ENCODE measurements at regions not wholly inside any gene's neighbourhood (a gene's known extent, or its start where the extent isn't known, plus 50 kb on each side); places are given as distances from the start of the nearest gene placed in this dataset.

- Histone ChIP-seq H3K9me3 (peaks cover 0 to 4% of the 10 kb centered on the region in 2 donors), H3K4me1 (no peaks in the 10 kb centered on the region), H3K4me3 (no peak overlapping the region), H3K27ac (no peak overlapping the region), H3K36me3 (no peaks in the 10 kb centered on the region), H3K27me3 (no peaks in the 10 kb centered on the region)
- TF ChIP-seq CTCF (IDR thresholded peaks at IDR 0.05) = no peak
- no peak for DNase-seq (ENCODE audit: low spot score)
These were observed 563.3 kb upstream of the GOLIM4 start for GRCh38 chr3:168659015-168659414.

- no peaks in the 10 kb centered on the region for H3K4me1 ChIP-seq
- no peak for DNase-seq (ENCODE audit: low spot score)
- no peak overlapping the region for H3K27ac ChIP-seq
- no peaks in the 10 kb centered on the region for H3K36me3 ChIP-seq
- H3K9me3 ChIP-seq = no peaks in the 10 kb centered on the region
- H3K27me3 ChIP-seq = no peaks in the 10 kb centered on the region
- no peak for TF ChIP-seq CTCF (IDR thresholded peaks at IDR 0.05)
- no peak overlapping the region for H3K4me3 ChIP-seq
These were observed 559.9 kb upstream of the GOLIM4 start for GRCh38 chr3:168655611-168656010.

GRCh38 chr3:168654700-168655099, 559.0 kb upstream of the GOLIM4 start:
- Histone ChIP-seq H3K27me3 (no peaks in the 10 kb centered on the region), H3K9me3 (no peaks in the 10 kb centered on the region), H3K36me3 (no peaks in the 10 kb centered on the region), H3K4me1 (no peaks in the 10 kb centered on the region), H3K4me3 (no peak overlapping the region), H3K27ac (no peak overlapping the region)
- no peak for TF ChIP-seq CTCF (IDR thresholded peaks at IDR 0.05)
- no peak for DNase-seq (ENCODE audit: low spot score)

GRCh38 chr3:168653255-168653654, 557.5 kb upstream of the GOLIM4 start:
- H3K27me3 ChIP-seq = no peaks in the 10 kb centered on the region
- H3K4me1 ChIP-seq = no peaks in the 10 kb centered on the region
- no peak for TF ChIP-seq CTCF (IDR thresholded peaks at IDR 0.05)
- H3K9me3 ChIP-seq = no peaks in the 10 kb centered on the region
- no peak overlapping the region for H3K27ac ChIP-seq
- no peak overlapping the region for H3K4me3 ChIP-seq
- H3K36me3 ChIP-seq = no peaks in the 10 kb centered on the region
- DNase-seq (ENCODE audit: low spot score) = no peak

- no peak for TF ChIP-seq CTCF (IDR thresholded peaks at IDR 0.05)
- no peaks in the 10 kb centered on the region for H3K27me3 ChIP-seq
- no peak for DNase-seq (ENCODE audit: low spot score)
These were observed 552.6 kb upstream of the GOLIM4 start for GRCh38 chr3:168648321-168648720.

GRCh38 chr3:168647582-168647981, 551.9 kb upstream of the GOLIM4 start:
- H3K9me3 ChIP-seq = no peaks in the 10 kb centered on the region
- no peaks in the 10 kb centered on the region for H3K36me3 ChIP-seq
- no peaks in the 10 kb centered on the region for H3K4me1 ChIP-seq
- no peak for TF ChIP-seq CTCF (IDR thresholded peaks at IDR 0.05)
- H3K27me3 ChIP-seq = no peaks in the 10 kb centered on the region
- no peak for DNase-seq (ENCODE audit: low spot score)
- no peak overlapping the region for H3K27ac ChIP-seq
- H3K4me3 ChIP-seq = no peak overlapping the region

More at GRCh38 chr3:168648321-168648720, 552.6 kb upstream of the GOLIM4 start:
- Histone ChIP-seq H3K4me1 (no peaks in the 10 kb centered on the region), H3K36me3 (no peaks in the 10 kb centered on the region), H3K27ac (no peak overlapping the region), H3K4me3 (no peak overlapping the region), H3K9me3 (no peaks in the 10 kb centered on the region)

All from right atrium auricular region (tissue), 2 donors.